Right lung (tissue), 2 donors: ENCODE measurements at regions not wholly inside any gene's neighbourhood (a gene's known extent, or its start where the extent isn't known, plus 50 kb on each side); places are given as distances from the start of the nearest gene placed in this dataset.
A peak's percentile ranks its signal among the peaks of the same experiment; 100 is the strongest.
"Not testable (repeated sequence)": the region's sequence is repeated elsewhere in the genome, so short reads cannot be mapped to it uniquely, and the experiment has no call there.

Experiments
- DNase-seq, 2 donors: peaks; one replicate each; pipeline ENCODE4 v3.0.0-alpha.2; 2013

DNA sequence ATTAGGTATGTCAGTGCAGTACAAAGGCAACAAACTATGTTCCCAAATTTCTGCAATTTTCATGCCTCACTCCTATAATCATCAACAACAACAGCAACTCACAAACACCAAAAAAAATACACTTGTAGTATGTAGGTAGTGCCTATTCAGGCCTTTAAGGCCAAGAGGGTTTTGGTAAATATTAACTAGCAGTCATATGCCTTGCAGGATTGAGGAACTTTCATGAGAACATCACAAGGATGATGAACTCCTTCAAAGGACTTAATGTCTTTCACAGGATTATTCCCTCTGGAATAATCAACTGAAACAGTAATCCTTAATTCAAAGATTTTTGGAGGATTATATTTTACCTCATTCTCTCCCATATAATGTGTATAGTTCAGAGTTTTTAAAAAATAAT lies 293.8 kb downstream of the NOVA1 start:
- DNase-seq = no peak

DNA sequence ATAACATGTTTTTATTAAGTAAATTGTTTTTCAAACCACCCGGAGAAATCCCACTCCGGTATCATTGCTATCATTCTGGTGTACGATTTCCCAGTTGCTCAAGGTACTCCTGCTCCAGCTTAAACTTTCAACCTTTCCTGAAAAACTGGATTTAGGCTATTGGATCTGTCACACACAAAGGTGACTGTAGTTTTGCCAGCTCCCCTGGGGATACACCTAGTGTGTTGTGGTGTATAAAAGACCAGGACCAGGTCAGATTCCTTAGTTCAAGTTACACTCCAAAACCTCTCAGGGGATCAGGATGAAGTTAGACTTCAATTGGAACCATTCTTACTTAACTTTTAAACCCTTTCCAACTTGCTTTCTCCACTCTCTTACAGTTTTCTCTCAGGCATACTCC lies 303.9 kb downstream of the NOVA1 start:
- DNase-seq = no peak

DNA sequence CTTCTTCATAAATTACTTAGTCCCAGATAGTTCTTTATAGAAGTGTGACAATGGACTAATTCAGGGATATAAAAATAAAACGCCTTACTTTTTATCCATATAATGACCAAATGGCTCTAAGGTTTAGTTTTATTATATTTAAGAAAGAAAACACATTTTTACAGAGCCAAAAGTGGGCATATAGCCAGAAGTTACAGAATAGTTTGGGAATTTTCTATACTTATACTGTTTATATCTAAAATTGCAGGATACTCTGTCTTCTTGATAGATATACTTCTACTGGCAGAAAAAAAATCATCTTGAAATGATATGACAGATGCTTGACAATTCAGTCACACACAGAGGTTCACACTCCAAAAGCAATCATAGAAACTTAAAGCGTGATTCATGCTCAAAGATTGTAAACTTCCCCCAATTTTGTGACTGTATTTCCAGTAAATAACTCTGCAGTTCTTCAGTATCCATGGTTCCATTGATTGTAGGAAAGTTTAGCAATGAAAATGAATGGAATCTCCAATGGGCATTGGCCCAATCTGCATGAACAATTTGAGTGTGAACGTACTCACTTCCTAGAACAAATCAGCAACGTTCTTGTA lies 307.8 kb downstream of the NOVA1 start:
- peak in 1 of 2 donors; percentile 12 for DNase-seq

DNA sequence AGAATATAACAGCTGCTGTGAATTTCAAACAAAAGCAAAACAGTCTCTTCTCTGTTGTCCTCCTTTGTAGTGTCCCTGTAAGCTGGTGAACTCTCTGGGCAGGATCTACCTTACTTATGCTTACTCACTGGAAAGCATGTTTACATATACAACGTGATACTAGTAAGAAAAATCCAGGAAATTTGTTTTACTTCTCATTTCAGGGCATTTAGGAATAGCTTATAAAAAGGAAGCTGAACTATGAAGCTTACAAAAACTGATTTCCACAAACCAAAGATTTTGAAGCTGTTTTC lies 311.0 kb downstream of the NOVA1 start:
- DNase-seq = no peak

DNA sequence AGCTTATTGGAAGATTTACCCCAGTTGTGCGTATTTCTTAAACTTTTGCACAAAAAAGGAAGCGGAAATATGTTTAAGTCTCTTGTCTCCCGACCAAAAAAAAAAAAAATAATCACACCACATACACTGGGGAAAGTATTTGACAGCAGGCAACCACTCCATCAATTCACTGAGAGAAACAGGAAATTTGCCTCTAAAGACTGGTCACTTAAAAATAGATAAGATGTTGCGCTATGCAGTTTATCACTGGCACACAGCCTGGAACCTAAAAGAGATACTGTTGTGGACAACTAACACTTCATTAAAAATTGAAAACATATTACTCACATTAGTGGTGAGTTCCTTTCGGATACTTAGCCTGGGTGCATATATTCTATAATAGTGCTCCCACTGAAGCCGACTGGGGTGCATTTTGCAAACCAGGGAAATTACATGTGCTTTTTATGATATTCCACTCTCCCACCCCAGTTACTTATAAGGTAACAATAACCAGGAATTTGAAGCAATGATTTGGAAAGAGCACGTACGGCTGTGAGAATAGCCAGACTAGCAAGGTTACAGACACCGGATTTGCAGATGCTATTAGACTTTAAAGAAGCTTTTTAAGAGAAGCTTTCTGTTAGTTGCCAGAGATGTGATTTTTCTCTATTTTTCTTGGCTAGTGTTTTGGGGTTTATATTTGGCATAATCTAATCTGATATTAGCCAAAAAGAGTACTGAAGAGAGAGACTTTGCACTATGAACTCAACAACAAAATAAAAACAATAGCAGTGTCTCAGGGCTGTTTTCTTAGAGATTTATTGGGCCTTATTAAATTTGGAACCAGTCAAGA lies 311.5 kb downstream of the NOVA1 start:
- peak; percentile 74 to 76 for DNase-seq

DNA sequence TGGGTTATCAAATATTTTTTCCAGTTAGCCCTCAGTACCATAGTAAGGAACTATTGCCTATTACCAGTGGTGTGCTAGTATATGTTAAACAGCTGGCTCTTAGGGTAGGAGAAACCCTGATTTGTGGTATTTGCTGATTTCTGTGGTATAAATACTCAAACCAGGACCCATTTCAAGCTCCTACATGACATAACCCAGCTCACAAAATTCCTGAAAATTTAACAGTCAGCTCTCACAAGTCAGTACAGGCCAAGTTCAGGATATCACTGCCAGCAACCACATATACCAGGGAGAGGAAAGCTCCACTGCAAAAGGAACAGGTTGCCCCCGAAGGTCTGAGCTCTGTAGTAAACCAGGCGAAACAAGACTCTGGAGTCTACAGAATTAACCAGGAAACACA lies 315.3 kb downstream of the NOVA1 start:
- no peak for DNase-seq

DNA sequence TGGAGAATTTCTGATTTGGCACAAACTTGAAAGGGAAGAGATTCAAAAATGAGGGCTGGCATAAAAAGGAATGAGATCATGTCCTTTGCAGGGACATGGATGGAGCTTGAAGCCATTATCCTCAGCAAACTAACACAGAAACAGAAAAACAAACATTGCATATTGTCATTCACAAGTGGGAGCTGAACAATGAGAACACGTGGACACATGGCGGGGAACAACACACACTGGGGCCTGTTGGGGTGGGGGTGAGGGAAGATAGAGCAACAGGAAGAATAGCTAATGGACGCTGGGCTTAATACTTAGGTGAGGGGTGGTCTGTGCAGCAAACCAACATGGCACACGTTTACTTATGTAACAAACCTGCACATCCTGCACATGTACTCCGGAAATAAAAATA lies 315.8 kb downstream of the NOVA1 start:
- DNase-seq = not testable (repeated sequence)

DNA sequence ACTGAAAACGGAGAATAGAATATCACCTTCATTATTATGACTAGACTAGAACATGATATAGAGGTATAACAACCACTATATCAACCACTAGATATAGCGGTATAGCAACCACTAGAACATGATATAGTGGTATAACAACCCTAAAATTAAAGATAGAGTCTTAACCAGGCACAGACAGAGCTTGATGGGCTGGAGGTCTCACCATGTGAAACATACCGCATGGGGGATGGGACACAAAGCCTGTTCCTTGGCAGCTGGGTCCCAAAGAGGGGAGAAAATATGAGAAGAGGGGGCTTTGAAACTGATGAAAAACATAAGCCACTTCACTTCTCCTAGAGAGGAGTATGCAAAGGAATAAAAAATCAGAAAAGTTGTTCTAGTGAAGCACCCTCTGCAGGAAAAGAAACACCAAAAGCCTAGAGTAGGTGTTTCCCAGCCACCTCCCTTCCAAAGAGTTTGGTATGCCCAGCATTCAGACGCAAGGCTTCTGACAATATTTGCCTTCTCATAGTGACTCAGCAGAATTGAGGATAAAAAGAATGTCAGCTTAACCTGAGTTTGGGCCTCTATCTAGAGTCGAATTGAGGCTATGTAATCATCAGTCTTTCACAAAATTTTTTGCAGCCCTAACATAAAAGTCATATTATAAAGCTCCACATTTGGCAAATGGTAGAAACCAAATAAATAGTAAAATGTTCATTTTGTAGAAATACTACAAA lies 316.4 kb downstream of the NOVA1 start:
- no peak for DNase-seq

DNA sequence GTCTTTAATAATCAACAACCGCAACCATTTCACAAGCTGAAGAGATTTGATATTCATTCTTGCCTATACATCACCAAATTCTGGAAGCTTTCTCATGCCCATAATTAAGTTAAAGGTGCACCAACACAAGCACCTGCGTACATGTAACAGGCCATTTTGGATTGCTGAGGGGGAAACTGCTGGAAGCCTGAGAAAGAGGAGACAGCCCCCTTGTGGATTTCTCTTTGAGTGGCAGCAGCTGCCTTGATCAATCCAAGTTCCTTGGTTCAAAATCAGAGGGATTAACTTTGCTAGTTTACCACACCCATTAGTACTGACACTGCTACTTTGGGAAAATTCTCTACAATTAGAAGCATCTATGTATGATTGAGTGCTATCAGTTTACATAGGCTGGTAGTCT lies 321.1 kb downstream of the NOVA1 start:
- no peak for DNase-seq

DNA sequence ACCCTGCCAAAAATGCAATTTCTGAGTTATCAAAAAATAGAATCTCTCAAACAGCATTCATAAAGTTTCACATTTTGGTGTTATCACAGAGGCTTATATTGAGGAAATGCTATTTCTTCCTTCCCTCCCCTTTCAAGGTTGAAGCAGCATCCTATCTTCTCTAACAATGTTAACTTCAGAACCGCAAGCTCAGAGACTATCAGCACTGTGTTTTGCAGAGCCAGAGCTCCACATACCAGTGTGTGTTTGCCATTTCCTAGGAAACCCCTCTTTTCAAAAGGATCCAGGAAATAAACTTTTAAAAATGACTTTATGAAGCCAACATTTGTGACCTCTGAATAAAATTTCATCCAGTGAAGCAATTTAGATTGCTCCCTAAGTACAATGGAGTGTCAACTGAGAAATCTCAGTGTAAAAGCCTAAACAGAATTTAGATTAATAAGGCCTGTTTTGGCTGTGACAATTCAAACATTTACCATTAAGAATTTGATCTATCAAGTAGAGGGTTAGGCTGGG lies 332.6 kb downstream of the NOVA1 start:
- peak; percentile 32 to 36 for DNase-seq

DNA sequence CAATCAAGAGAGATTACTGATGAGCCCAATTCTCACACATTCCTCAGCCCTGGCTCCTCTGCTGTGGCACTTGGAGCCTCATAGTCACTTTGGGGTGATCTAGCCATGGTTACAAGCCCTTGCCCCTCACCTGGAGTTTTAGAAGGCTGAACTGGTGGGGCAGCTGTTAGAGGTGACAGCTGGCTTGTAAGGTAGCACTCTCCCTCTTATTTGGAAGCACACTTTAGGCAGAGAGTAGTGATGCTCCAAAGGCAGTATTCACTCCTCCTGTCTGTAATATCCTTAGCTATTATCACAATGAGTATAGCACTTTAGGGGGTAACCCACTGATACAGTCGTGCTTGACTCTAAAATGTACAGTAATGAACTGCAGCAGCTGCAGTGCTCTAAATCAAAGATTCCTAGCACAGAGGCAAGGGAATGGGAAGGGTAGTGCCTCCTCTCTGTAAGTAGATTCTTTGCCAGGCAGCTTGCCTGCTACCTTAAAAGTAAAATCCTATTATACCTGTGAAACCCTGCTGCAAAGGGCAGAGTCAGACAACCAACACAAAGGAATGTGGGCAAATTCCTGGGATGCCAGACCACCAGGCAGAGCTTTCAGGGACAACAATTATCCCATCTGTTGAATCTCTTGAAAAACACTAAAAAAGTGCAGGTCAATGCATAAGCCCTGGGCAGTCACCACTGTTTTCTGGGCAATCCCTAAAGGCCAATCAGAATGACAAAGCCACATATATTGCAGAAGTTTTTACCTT lies 336.3 kb downstream of the NOVA1 start:
- no peak for DNase-seq

DNA sequence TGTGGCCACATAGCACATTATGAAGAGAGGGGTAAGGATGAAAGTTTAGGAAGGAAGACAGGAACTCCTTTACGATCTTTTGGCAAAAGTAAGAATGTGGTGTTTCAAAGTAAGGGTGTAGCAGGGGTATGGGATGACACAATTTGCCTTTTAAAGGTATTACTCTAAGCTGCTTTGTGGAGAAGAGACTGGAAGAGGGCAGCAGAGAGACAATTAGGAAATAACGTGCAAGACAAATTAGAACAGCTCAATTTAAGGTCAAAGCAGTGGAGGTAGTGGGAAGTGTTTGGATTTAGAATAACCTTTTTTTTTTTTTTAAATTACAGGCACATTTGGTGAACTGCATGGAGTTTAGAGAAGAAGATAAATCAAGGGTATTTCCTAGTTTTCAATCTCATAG lies 342.6 kb downstream of the NOVA1 start:
- peak in 1 of 2 donors; percentile 6 for DNase-seq

DNA sequence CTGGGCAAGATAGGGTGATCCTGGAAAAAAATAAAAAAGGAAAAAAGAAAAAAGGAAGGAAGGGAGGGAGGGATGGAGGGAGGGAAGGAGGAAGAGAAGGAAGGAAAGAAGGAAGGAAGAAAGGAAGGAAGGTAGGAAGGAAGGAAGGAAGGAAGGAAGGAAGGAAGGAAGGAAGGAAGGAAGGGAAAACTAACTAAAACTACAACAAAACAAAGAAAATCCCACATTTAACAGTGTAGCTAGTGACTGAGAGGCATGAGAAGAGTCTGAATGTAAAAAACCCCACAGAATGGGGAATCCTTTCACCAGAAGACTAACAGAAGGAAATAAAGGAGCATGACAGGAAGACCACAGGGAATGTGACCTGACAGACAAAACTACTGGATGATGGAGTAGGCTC lies 345.7 kb downstream of the NOVA1 start:
- DNase-seq = no peak

DNA sequence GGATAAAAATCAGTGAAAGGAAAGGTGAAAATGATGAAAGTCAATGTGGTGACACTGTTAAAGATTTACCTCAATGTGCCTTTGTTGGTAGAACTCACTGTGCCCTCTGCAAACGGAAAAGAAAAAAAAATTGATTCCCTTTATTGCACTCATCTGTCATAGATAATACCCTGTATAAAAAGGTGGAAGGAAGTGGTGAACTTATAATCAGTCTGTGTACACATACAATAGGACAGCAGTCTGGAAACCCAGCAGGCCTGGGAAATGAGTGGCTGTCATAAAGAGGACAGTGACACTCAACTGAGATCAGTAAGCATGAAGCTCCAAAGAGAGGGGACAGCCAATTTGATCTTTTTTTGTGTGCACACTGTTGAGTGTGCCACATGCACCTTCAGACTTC lies 364.7 kb downstream of the NOVA1 start:
- no peak for DNase-seq

DNA sequence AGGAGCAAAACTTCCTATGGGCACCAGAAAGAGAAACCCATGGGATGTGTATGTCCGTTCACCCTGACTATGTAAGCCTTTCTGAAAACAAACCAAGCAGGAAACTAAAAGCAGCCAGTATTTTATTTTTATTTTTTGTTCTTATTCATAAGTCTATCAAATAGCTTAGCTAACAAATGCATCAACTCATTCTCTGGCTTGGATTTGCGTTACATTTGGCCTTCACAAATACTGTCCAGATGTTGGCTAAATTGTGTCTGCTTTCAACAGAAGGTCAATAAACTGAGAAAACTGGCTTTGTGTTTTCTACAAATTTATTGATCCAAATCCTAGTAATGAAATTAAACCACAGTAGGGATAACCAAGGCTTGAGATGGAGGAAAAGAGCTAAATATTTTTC lies 379.0 kb downstream of the NOVA1 start:
- peak; percentile 24 to 31 for DNase-seq

DNA sequence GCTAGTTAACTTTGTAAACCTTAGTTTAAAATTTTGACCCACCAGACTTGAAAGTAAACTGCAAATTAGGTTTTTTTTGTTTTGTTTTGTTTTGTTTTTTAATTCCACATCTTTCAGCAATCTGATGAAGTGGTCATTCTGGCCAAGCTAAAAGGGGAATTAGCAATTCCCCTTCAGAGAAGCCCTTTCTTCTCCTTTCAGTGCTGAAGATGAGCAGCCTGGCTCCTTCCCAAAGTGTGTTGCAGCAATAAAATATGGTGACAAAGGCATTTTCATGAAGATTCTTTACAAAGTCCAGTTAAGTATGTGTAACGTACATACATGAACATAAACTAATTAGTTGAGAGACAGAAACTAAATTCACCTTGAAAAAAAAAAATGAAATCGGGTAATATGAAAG lies 380.1 kb downstream of the NOVA1 start:
- no peak for DNase-seq

DNA sequence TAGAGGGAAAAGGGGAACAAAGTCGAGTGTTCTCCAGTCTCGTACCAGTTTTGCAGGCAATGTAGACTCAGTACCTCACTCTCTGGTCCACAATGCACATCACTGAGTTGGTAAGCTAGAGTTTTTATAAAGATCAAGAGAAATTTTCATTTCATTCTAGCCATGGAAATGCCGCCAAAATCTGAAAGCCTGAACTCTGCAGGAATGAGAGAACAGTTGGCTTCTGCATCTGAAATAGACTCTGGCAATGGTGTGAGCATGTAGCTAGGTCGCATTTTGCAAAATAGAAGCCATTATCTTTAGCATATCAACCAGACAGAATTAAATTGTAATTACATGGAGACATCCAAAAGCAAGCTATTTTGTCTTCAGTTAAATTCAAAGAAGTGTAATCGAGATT lies 381.0 kb downstream of the NOVA1 start:
- DNase-seq = no peak

DNA sequence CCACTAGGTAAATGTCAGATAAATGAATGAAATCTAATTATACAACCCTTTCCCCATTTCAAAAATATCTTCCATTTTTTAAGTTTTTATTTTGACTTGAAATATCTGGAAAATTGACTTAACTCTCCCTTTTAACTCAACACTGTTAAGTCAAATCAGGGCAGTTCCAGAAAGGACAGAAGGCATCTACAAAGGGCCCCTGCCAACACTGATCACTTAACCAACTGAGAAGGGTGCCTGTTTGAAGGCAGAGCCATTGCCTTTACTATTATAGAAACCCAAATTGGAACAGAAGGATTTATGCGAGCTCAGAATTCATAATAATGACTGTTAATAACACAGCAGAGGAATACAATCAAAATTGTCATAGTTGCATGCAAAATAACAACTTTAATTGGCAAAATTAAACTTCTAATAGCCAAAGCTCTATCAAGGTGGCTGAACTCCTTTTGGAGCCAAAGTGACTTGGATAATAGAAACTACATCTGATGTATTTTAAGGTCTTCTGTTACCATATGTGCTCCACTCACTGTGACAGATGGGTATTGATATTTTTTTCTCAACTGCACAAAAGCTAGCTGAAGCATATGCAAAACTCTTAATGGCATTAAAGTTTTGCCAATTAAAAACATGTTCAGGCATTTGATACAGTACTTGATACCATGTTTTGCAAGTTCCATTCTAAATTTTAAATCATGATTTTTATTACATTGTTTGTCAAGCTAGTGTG lies 383.8 kb downstream of the NOVA1 start:
- no peak for DNase-seq

DNA sequence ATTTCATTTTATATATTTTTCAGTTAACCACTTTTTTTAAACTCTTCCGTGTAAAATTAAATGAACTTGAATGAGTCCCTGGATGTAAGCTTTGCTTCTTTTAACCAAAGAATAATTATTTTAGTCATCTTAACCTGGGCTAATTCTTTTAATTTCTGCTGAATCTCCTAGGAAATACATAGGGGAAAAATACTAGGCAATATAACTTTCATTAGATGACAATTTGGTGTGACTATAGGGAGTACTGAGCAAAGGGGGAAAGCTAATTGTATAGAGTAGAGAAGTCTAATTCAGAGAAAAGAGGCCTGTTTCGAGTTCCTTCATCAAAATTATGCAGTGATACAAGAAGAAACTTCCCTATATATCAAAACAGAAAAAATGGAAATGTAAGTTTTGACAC lies 388.1 kb downstream of the NOVA1 start:
- no peak for DNase-seq

DNA sequence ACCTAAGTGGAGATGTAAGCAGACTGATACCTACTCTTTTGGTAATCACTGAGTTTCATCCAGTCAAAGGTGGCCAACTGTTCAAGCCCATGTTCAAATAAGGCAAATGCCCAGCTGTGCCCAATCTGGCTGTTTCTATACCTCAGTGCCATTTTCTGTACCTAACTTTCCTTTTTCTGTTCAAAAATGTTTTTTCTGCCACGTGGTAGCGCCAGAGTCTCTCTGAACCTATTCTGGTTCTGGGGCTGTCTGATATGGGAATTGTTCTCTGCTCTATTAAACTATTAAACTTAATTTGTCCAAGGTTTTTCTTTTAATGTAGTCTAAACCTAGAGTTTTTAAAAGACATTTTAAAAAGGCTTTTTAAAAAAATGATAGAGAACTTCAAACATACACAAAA lies 391.2 kb downstream of the NOVA1 start:
- no peak for DNase-seq

DNA sequence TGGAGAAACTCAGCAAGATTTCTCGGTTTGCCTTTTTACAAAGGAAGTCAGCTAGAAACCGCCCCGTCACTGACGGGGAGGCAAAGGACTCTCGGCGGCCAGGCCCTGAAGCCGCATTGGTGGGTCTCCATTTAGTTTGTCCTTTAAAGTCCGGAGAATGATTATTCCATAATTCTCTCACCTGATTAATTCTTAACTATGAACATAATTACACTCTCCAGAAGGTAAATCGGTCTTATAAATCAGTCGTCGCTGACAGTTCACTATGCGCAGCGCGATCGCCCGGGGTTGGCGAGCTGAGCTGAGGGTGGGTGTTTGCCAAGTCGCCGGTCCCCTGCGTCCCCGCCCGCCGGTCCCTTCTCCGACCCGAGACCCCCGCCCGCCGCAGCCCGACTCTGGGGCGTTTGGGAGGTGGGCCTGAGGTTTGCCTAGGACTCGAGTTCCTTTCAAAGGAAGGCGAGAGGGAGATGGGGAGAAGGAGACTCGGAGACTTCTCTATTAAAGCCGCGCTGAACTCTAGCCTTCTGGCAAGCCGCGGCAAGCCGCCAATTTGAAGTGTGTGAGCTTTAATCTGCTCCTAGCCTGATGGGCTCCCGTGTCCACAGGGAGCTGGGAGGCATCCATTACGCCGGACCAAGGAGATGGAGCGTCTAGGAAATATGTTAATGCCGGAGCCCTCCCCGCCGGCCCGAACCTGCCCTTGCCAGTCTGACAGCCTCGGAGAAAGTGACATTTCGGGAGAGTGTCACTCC lies 392.9 kb downstream of the NOVA1 start:
- peak; percentile 43 to 46 for DNase-seq
